ENCODE measurements at regions not wholly inside any gene's neighbourhood (a gene's known extent, or its start where the extent isn't known, plus 50 kb on each side); places are given as distances from the start of the nearest gene placed in this dataset.

DNA sequence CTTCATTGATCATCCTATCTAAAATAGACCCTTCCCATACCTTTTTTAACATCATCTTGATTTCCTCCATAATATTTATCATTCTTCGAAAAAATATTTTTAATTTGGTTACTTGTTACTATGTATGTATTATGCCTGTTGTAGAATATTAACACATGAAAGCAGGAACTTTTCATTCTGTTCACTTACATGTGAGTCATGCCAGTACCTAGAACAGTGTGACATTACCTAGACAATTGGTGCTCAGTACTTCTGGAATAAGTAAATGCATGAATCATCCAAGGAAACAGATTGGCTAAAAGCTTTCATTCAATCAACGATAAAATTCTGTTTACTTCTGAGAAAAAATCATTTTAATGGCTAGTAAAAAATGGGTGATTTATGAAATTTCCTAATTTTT lies 76.4 kb downstream of the CXXC4 start:
- CTCF ChIA-PET (ENCODE audit: unreplicated experiment) = no interaction called here
- no peak overlapping the region for H2AFZ ChIP-seq (ENCODE audit: low read length)
- intact Hi-C loops (cut with micrococcal nuclease; ENCODE audit: unreplicated experiment) = no loop called here

DNA sequence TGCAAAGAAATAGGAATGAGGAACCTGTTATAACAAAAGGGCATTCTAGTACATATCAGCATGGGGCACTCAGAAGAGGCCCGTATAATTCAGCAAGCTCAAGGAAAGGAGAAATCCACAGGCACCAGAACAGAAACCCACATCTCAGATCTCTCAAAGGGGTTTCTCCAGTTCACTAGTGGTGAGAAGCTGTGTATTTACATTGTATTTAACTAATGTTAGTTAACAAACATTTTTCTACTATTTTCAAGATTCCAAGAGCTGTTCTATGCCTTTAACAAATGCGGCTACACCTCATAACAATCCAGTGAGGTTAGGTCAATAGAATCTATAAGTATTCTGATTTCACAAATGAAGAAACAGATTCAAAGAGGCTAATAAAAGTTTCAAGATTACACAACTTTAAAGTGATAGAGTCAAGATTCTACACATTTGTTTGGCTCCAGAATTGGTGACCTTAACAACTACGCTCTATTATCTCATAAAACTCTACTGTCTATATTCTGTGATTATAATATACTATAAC lies 77.3 kb downstream of the CXXC4 start:
- POLR2A ChIA-PET = no interaction called here
- Histone ChIP-seq H3K9me2 (ENCODE audit: insufficient read depth, low read length) (no peaks in the 10 kb centered on the region), H3K4me3 (ENCODE audit: low read depth, low read length, poor library complexity, severe bottlenecking) (no peak overlapping the region), H4K20me1 (ENCODE audit: insufficient read depth, low read length) (no peaks in the 10 kb centered on the region), H2AFZ (ENCODE audit: low read length) (no peak overlapping the region), H3K9me3 (ENCODE audit: low read length) (no peaks in the 10 kb centered on the region), H3K27ac (ENCODE audit: low read depth, low read length, poor library complexity, severe bottlenecking) (no peak overlapping the region), H3K4me2 (ENCODE audit: low read length) (no peak overlapping the region), H3K4me1 (ENCODE audit: insufficient read depth, low read length, poor library complexity, severe bottlenecking) (no peaks in the 10 kb centered on the region), H3K36me3 (ENCODE audit: insufficient read depth, low read length) (no peaks in the 10 kb centered on the region), H3K79me2 (ENCODE audit: insufficient read depth, low read depth, low read length) (no peaks in the 10 kb centered on the region)
- no TSS peak for BruUV-seq (replicated peaks)
- TF ChIP-seq, protein P1, sequence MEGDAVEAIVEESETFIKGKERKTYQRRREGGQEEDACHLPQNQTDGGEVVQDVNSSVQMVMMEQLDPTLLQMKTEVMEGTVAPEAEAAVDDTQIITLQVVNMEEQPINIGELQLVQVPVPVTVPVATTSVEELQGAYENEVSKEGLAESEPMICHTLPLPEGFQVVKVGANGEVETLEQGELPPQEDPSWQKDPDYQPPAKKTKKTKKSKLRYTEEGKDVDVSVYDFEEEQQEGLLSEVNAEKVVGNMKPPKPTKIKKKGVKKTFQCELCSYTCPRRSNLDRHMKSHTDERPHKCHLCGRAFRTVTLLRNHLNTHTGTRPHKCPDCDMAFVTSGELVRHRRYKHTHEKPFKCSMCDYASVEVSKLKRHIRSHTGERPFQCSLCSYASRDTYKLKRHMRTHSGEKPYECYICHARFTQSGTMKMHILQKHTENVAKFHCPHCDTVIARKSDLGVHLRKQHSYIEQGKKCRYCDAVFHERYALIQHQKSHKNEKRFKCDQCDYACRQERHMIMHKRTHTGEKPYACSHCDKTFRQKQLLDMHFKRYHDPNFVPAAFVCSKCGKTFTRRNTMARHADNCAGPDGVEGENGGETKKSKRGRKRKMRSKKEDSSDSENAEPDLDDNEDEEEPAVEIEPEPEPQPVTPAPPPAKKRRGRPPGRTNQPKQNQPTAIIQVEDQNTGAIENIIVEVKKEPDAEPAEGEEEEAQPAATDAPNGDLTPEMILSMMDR (conservative IDR thresholded peaks at IDR 0.05; ENCODE audit: low read length) = no peak
- intact Hi-C loops (cut with micrococcal nuclease; ENCODE audit: unreplicated experiment) = no loop called here
- no peak for DNase-seq (ENCODE audit: low spot score)
- CTCF ChIA-PET (ENCODE audit: unreplicated experiment) = no interaction called here

More for the DNA sequence above, 76.4 kb downstream of the CXXC4 start:
- no peaks in the 10 kb centered on the region for H3K79me2 ChIP-seq (ENCODE audit: insufficient read depth, low read depth, low read length)
- DNase-seq (ENCODE audit: low spot score) = no peak
- no peaks in the 10 kb centered on the region for H3K9me3 ChIP-seq (ENCODE audit: low read length)
- TF ChIP-seq EZH2phosphoT487 (IDR thresholded peaks at IDR 0.05; ENCODE audit: borderline replicate concordance, low read depth, low read length) = no peak
- TF ChIP-seq, protein P1 (conservative IDR thresholded peaks at IDR 0.05; ENCODE audit: low read length) = no peak
- H3K36me3 ChIP-seq (ENCODE audit: insufficient read depth, low read length) = no peaks in the 10 kb centered on the region
- H3K4me1 ChIP-seq (ENCODE audit: insufficient read depth, low read length, poor library complexity, severe bottlenecking) = no peaks in the 10 kb centered on the region
- H3K4me3 ChIP-seq (ENCODE audit: low read depth, low read length, poor library complexity, severe bottlenecking) = no peak overlapping the region
- H3K27ac ChIP-seq (ENCODE audit: low read depth, low read length, poor library complexity, severe bottlenecking) = no peak overlapping the region
- POLR2A ChIA-PET = no interaction called here
- BruUV-seq (replicated peaks) = no TSS peak
- H3K4me2 ChIP-seq (ENCODE audit: low read length) = no peak overlapping the region
- no peaks in the 10 kb centered on the region for H4K20me1 ChIP-seq (ENCODE audit: insufficient read depth, low read length)
- no peaks in the 10 kb centered on the region for H3K9me2 ChIP-seq (ENCODE audit: insufficient read depth, low read length)

DNA sequence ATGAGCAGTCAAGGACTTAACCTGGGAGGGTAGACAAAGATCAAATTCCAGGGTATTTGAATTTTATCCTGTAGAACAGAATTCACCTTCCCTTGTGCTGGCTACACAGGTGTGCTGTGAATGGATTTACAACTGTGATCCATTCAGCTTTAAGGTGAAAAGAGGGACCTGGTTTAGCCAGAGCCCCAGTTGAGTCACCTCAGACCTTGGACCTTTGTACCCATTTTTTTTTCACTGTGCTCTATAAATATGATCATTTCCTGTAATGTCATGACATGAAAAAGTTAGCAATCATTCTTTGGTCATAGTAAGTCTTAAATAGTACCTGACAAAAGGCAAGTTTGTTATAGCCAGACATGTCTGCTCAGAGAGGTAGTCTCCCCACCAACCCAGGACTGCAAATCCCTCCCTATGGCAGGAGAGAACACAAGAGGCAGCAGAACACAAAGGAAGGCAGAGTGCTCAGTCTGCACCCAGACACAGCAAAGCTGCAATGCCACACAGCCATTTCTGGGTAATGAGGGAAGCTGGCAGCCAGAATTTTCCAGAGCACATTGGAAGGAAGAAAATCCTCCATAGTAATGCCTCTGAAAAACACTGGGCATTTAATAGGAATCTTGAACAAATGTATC lies 77.9 kb downstream of the CXXC4 start:
- Histone ChIP-seq H3K36me3 (ENCODE audit: insufficient read depth, low read length) (no peaks in the 10 kb centered on the region), H3K9me2 (ENCODE audit: insufficient read depth, low read length) (no peaks in the 10 kb centered on the region), H3K9me3 (ENCODE audit: low read length) (no peaks in the 10 kb centered on the region), H2AFZ (ENCODE audit: low read length) (no peak overlapping the region), H3K79me2 (ENCODE audit: insufficient read depth, low read depth, low read length) (no peaks in the 10 kb centered on the region), H3K4me3 (ENCODE audit: low read depth, low read length, poor library complexity, severe bottlenecking) (no peak overlapping the region), H3K4me2 (ENCODE audit: low read length) (no peak overlapping the region), H3K27ac (ENCODE audit: low read depth, low read length, poor library complexity, severe bottlenecking) (no peak overlapping the region), H4K20me1 (ENCODE audit: insufficient read depth, low read length) (no peaks in the 10 kb centered on the region), H3K4me1 (ENCODE audit: insufficient read depth, low read length, poor library complexity, severe bottlenecking) (no peaks in the 10 kb centered on the region)
- DNase-seq (ENCODE audit: low spot score) = no peak
- intact Hi-C loops (cut with micrococcal nuclease; ENCODE audit: unreplicated experiment) = no loop called here
- ChIA-PET CTCF (ENCODE audit: unreplicated experiment) (no interaction called here), POLR2A (no interaction called here)
- no peak for TF ChIP-seq EZH2phosphoT487 (IDR thresholded peaks at IDR 0.05; ENCODE audit: borderline replicate concordance, low read depth, low read length)
- TF ChIP-seq, protein P1 (conservative IDR thresholded peaks at IDR 0.05; ENCODE audit: low read length) = no peak
- no TSS peak for BruUV-seq (replicated peaks)

All from OCI-LY7 (cell line).